ENCODE measurements at regions not wholly inside any gene's neighbourhood (a gene's known extent, or its start where the extent isn't known, plus 50 kb on each side); places are given as distances from the start of the nearest gene placed in this dataset.

DNA sequence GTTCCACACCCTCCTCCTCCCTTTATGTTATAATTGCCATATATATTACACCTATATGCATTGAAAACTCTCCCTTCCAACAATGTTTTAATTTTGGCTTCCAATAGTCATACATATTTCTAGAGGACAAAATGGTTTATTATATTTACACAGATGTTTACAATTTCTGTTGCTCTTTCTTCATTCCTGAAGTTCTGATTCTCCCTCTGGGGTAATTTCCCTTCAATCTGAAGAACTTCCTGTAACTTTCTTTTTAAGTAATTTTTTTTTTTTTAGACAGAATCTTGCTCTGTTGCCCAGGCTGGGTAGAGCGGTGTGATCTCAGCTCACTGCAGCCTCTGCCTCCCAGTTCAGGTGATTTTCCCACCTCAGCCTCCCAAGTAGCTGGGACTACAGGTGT is 173.0 kb upstream of the MAP1B start:
- Histone ChIP-seq H3K27me3 (ENCODE audit: control insufficient read depth, insufficient read depth, low read length) (no peaks in the 10 kb centered on the region), H3K9me3 (ENCODE audit: control insufficient read depth, insufficient read depth, low read length) (no peaks in the 10 kb centered on the region), H3K4me1 (ENCODE audit: control insufficient read depth, insufficient read depth, low read length) (no peaks in the 10 kb centered on the region), H3K27ac (ENCODE audit: low read length) (no peak overlapping the region), H3K36me3 (ENCODE audit: control insufficient read depth, insufficient read depth, low read length) (no peaks in the 10 kb centered on the region), H3K4me3 (ENCODE audit: low read length) (no peak overlapping the region)
- H3K4me3 Mint-ChIP-seq: no peak overlapping the region
- H3K27me3 Mint-ChIP-seq (ENCODE audit: low read depth in 2 of 2): peaks cover 5 to 15% of the 10 kb centered on the region in 2 donors
- intact Hi-C loops (cut with micrococcal nuclease): no loop called here
- H3K36me3 Mint-ChIP-seq: no peaks in the 10 kb centered on the region
- H3K9me3 Mint-ChIP-seq: peaks cover 0 to 6% of the 10 kb centered on the region in 2 donors
- TF ChIP-seq, protein P1, sequence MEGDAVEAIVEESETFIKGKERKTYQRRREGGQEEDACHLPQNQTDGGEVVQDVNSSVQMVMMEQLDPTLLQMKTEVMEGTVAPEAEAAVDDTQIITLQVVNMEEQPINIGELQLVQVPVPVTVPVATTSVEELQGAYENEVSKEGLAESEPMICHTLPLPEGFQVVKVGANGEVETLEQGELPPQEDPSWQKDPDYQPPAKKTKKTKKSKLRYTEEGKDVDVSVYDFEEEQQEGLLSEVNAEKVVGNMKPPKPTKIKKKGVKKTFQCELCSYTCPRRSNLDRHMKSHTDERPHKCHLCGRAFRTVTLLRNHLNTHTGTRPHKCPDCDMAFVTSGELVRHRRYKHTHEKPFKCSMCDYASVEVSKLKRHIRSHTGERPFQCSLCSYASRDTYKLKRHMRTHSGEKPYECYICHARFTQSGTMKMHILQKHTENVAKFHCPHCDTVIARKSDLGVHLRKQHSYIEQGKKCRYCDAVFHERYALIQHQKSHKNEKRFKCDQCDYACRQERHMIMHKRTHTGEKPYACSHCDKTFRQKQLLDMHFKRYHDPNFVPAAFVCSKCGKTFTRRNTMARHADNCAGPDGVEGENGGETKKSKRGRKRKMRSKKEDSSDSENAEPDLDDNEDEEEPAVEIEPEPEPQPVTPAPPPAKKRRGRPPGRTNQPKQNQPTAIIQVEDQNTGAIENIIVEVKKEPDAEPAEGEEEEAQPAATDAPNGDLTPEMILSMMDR (IDR thresholded peaks at IDR 0.05): no peak
- H3K4me1 Mint-ChIP-seq: no peaks in the 10 kb centered on the region
- ATAC-seq: no peak
- no peak overlapping the region for H3K27ac Mint-ChIP-seq
- DNase-seq: no peak
- WGBS (ENCODE audit: insufficient coverage): 100% methylated on average over 1 of the region's 1 CpG

GRCh38 chr5:71937921-71938698 is 169.2 kb upstream of the MAP1B start:
- H3K9me3 Mint-ChIP-seq: peaks cover 0 to 4% of the 10 kb centered on the region in 2 donors
- Histone ChIP-seq H3K4me1 (ENCODE audit: control insufficient read depth, insufficient read depth, low read length) (no peaks in the 10 kb centered on the region), H3K36me3 (ENCODE audit: control insufficient read depth, insufficient read depth, low read length) (no peaks in the 10 kb centered on the region), H3K9me3 (ENCODE audit: control insufficient read depth, insufficient read depth, low read length) (no peaks in the 10 kb centered on the region), H3K27me3 (ENCODE audit: control insufficient read depth, insufficient read depth, low read length) (no peaks in the 10 kb centered on the region), H3K4me3 (ENCODE audit: low read length) (no peak overlapping the region), H3K27ac (ENCODE audit: low read length) (no peak overlapping the region)
- WGBS (ENCODE audit: insufficient coverage): 87% methylated on average over 11 of the region's 11 CpGs
- DNase-seq (no peak), ATAC-seq (no peak)
- H3K27me3 Mint-ChIP-seq (ENCODE audit: low read depth in 2 of 2): peaks cover 5 to 15% of the 10 kb centered on the region in 2 donors
- TF ChIP-seq, protein P1 (IDR thresholded peaks at IDR 0.05): no peak
- H3K4me3 Mint-ChIP-seq: no peak overlapping the region
- H3K4me1 Mint-ChIP-seq: no peaks in the 10 kb centered on the region
- H3K27ac Mint-ChIP-seq: no peak overlapping the region
- intact Hi-C loops (cut with micrococcal nuclease): no loop called here
- H3K36me3 Mint-ChIP-seq: no peaks in the 10 kb centered on the region

DNA sequence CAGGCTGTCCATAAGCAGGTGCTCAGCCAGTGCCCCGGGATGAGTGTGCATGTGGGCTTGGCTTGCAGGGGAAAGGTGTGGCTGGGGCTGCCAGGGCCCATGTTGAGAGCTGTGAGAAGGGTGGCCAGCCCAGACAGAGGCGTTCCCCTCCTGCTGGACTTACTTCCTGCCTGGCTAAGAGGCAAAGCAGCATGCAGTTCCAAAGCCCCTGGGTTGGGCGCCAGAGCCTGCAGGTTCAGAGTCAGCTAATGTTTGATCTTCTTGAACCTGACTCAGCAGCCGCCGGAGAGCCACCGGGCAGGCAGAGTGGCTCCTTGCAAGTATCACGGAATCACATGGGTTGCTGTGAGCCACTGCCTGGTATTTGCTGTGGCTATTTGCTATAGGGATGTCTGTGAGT is 168.4 kb upstream of the MAP1B start:
- H3K27me3 ChIP-seq (ENCODE audit: control insufficient read depth, insufficient read depth, low read length): no peaks in the 10 kb centered on the region
- no peak overlapping the region for H3K4me3 ChIP-seq (ENCODE audit: low read length)
- no peaks in the 10 kb centered on the region for H3K9me3 ChIP-seq (ENCODE audit: control insufficient read depth, insufficient read depth, low read length)
- DNase-seq (no peak), ATAC-seq (no peak)
- no peak overlapping the region for H3K27ac ChIP-seq (ENCODE audit: low read length)
- Mint-ChIP-seq H3K27ac (no peak overlapping the region), H3K4me1 (no peaks in the 10 kb centered on the region), H3K27me3 (ENCODE audit: low read depth in 2 of 2) (peaks cover 5 to 15% of the 10 kb centered on the region in 2 donors), H3K9me3 (peaks cover 0 to 4% of the 10 kb centered on the region in 2 donors), H3K4me3 (no peak overlapping the region), H3K36me3 (no peaks in the 10 kb centered on the region)
- WGBS (ENCODE audit: insufficient coverage): 85% methylated on average over 7 of the region's 7 CpGs
- no peaks in the 10 kb centered on the region for H3K36me3 ChIP-seq (ENCODE audit: control insufficient read depth, insufficient read depth, low read length)
- H3K4me1 ChIP-seq (ENCODE audit: control insufficient read depth, insufficient read depth, low read length): no peaks in the 10 kb centered on the region
- intact Hi-C loops (cut with micrococcal nuclease): no loop called here
- TF ChIP-seq, protein P1 (IDR thresholded peaks at IDR 0.05): no peak
